ES-I3 (cell line): ENCODE measurements at regions not wholly inside any gene's neighbourhood (a gene's known extent, or its start where the extent isn't known, plus 50 kb on each side); places are given as distances from the start of the nearest gene placed in this dataset.

Experiments
- H3K36me3 ChIP-seq: 2 replicates; pipeline ENCODE4 v1.6.1; 2013; ENCODE audit warnings: mild to moderate bottlenecking, low read length, control low read depth, moderate library complexity; ENCODE audit not compliant: insufficient read depth
- H3K4me1 ChIP-seq: 2 replicates; pipeline ENCODE4 v1.6.1; 2013; ENCODE audit warnings: mild to moderate bottlenecking, control low read depth, low read length; ENCODE audit not compliant: insufficient read depth
- H3K9ac ChIP-seq: 2 replicates; pipeline ENCODE4 v1.6.1; 2013; ENCODE audit warnings: low read depth, mild to moderate bottlenecking, low read length, moderate library complexity
- H3K9me3 ChIP-seq: 2 replicates; pipeline ENCODE4 v1.6.1; 2013; ENCODE audit warnings: mild to moderate bottlenecking, low read length, moderate library complexity; ENCODE audit not compliant: control insufficient read depth, insufficient read depth

- H3K36me3 ChIP-seq: no peaks in the 10 kb centered on the region
- H3K9ac ChIP-seq: no peak overlapping the region
- no peaks in the 10 kb centered on the region for H3K9me3 ChIP-seq
- no peaks in the 10 kb centered on the region for H3K4me1 ChIP-seq
These were observed 392.1 kb upstream of the PRKCQ start for GRCh38 chr10:6972226-6972625.

GRCh38 chr10:6969659-6970058 lies 389.6 kb upstream of the PRKCQ start:
- H3K9ac ChIP-seq: no peak overlapping the region
- H3K4me1 ChIP-seq: no peaks in the 10 kb centered on the region

GRCh38 chr10:6964543-6964942 lies 384.5 kb upstream of the PRKCQ start:
- H3K9ac ChIP-seq: no peak overlapping the region
- H3K4me1 ChIP-seq: no peaks in the 10 kb centered on the region
- no peaks in the 10 kb centered on the region for H3K36me3 ChIP-seq
- H3K9me3 ChIP-seq: no peaks in the 10 kb centered on the region

More at GRCh38 chr10:6969659-6970058, 389.6 kb upstream of the PRKCQ start:
- H3K9me3 ChIP-seq: no peaks in the 10 kb centered on the region
- no peaks in the 10 kb centered on the region for H3K36me3 ChIP-seq

GRCh38 chr10:6962576-6962975 lies 382.5 kb upstream of the PRKCQ start:
- no peaks in the 10 kb centered on the region for H3K36me3 ChIP-seq
- no peaks in the 10 kb centered on the region for H3K9me3 ChIP-seq
- no peaks in the 10 kb centered on the region for H3K4me1 ChIP-seq
- H3K9ac ChIP-seq: no peak overlapping the region

GRCh38 chr10:6958711-6959110 lies 378.6 kb upstream of the PRKCQ start:
- Histone ChIP-seq H3K4me1 (no peaks in the 10 kb centered on the region), H3K9me3 (no peaks in the 10 kb centered on the region), H3K36me3 (no peaks in the 10 kb centered on the region), H3K9ac (no peak overlapping the region)

- Histone ChIP-seq H3K36me3 (no peaks in the 10 kb centered on the region), H3K9me3 (no peaks in the 10 kb centered on the region), H3K9ac (no peak overlapping the region), H3K4me1 (no peaks in the 10 kb centered on the region)
These were observed 378.2 kb upstream of the PRKCQ start for GRCh38 chr10:6958254-6958653.

GRCh38 chr10:6957851-6958250 lies 377.8 kb upstream of the PRKCQ start:
- H3K9ac ChIP-seq: no peak overlapping the region
- no peaks in the 10 kb centered on the region for H3K36me3 ChIP-seq
- H3K9me3 ChIP-seq: no peaks in the 10 kb centered on the region
- no peaks in the 10 kb centered on the region for H3K4me1 ChIP-seq

GRCh38 chr10:6956562-6956961 lies 376.5 kb upstream of the PRKCQ start:
- Histone ChIP-seq H3K9ac (no peak overlapping the region), H3K9me3 (no peaks in the 10 kb centered on the region), H3K4me1 (no peaks in the 10 kb centered on the region), H3K36me3 (no peaks in the 10 kb centered on the region)

- Histone ChIP-seq H3K9me3 (no peaks in the 10 kb centered on the region), H3K4me1 (no peaks in the 10 kb centered on the region), H3K36me3 (no peaks in the 10 kb centered on the region), H3K9ac (no peak overlapping the region)
These were observed 373.3 kb upstream of the PRKCQ start for GRCh38 chr10:6953271-6953801.

GRCh38 chr10:6951732-6952131 lies 371.7 kb upstream of the PRKCQ start:
- H3K9me3 ChIP-seq: no peaks in the 10 kb centered on the region
- no peaks in the 10 kb centered on the region for H3K36me3 ChIP-seq
- no peak overlapping the region for H3K9ac ChIP-seq
- no peaks in the 10 kb centered on the region for H3K4me1 ChIP-seq

- H3K4me1 ChIP-seq: no peaks in the 10 kb centered on the region
- no peaks in the 10 kb centered on the region for H3K9me3 ChIP-seq
- no peak overlapping the region for H3K9ac ChIP-seq
- H3K36me3 ChIP-seq: no peaks in the 10 kb centered on the region
These were observed 370.1 kb upstream of the PRKCQ start for GRCh38 chr10:6950133-6950532.

GRCh38 chr10:6944436-6944835 lies 364.4 kb upstream of the PRKCQ start:
- no peak overlapping the region for H3K9ac ChIP-seq
- no peaks in the 10 kb centered on the region for H3K36me3 ChIP-seq
- no peaks in the 10 kb centered on the region for H3K4me1 ChIP-seq
- no peaks in the 10 kb centered on the region for H3K9me3 ChIP-seq

GRCh38 chr10:6938384-6938783 lies 358.3 kb upstream of the PRKCQ start:
- Histone ChIP-seq H3K9ac (no peak overlapping the region), H3K36me3 (no peaks in the 10 kb centered on the region), H3K4me1 (0 out of 2 replicates have a peak, but pooled peaks cover 12% of the 10 kb centered on the region), H3K9me3 (peaks cover 2% of the 10 kb centered on the region; the same call in 1 of the 2 replicates)

GRCh38 chr10:6936931-6937330 lies 356.9 kb upstream of the PRKCQ start:
- Histone ChIP-seq H3K36me3 (no peaks in the 10 kb centered on the region), H3K9me3 (peaks cover 2% of the 10 kb centered on the region; the same call in 1 of the 2 replicates), H3K9ac (no peak overlapping the region), H3K4me1 (0 out of 2 replicates have a peak, but pooled peaks cover 12% of the 10 kb centered on the region)

- H3K9me3 ChIP-seq: peaks cover 2% of the 10 kb centered on the region; the same call in 1 of the 2 replicates
- peaks cover 8% of the 10 kb centered on the region; the same call in 1 of the 2 replicates for H3K4me1 ChIP-seq
- no peak overlapping the region for H3K9ac ChIP-seq
- H3K36me3 ChIP-seq: no peaks in the 10 kb centered on the region
These were observed 349.2 kb upstream of the PRKCQ start for GRCh38 chr10:6929148-6929830.
